HepG2 (cell line): ENCODE measurements at regions not wholly inside any gene's neighbourhood (a gene's known extent, or its start where the extent isn't known, plus 50 kb on each side); places are given as distances from the start of the nearest gene placed in this dataset.
A peak's percentile ranks its signal among the peaks of the same experiment; 100 is the strongest.

Source experiments
- ATAC-seq: fragments of 200-7000 bp; cut with Tn5 transposase; 3 replicates; pipeline ENCODE4 v1.9.1; 2020; ENCODE audit warnings: mild to moderate bottlenecking, moderate library complexity
- BruUV-seq: library from RNA; stranded (reverse); fragments of 400-500 nt; replicated peaks from 2 replicates; lab custom pipeline; 2021; lab: Mats Ljungman, UMichigan
- CTCF ChIA-PET: fragments of 300-600 bp; formaldehyde crosslinking; extraction: SDS; loops from one replicate; lab custom pipeline; 2021; ENCODE audit warnings: low total read pairs, inconsistent platforms, low intra/inter-chr PET ratio; lab: Yijun Ruan, JAX
- POLR2A ChIA-PET: fragments of 350-600 bp; sonication (Branson Sonifier 250); formaldehyde crosslinking; loops from one replicate; lab custom pipeline; 2020; ENCODE audit warnings: antibody characterized with exemption, inconsistent platforms; lab: Yijun Ruan, JAX
- DNase-seq: peaks from one replicate; pipeline ENCODE4 v3.0.0-alpha.2; 2015; ENCODE audit warnings: low spot score
- FAIRE-seq: peaks from 3 replicates; lab custom pipeline; 2011; peaks lifted over from hg19 to GRCh38; lab: Jason Lieb, UNC
- H2AFZ ChIP-seq: one replicate; pipeline ENCODE4 v1.6.1; 2011; ENCODE audit warnings: low read length, inconsistent platforms
- H3K27ac ChIP-seq: fragments of 300-600 bp; 3 replicates; pipeline ENCODE4 v1.8.0; 2011; ENCODE audit warnings: mixed run types, mild to moderate bottlenecking, mixed read lengths, low read length, inconsistent platforms; ENCODE audit not compliant: insufficient read depth; ENCODE audit errors: extremely low read length
- H3K27me3 ChIP-seq, 2 experiments: fragments of 200-600 bp in 1 of 2; 2 replicates in 1 of 2; 3 replicates in 1 of 2; pipeline versions ENCODE4 v1.6.0 to v1.8.0; 2011; ENCODE audit warnings: low read length in 2 of 2, mild to moderate bottlenecking in 2 of 2, moderate library complexity in 2 of 2, inconsistent platforms in 1 of 2; ENCODE audit not compliant: insufficient read depth in 2 of 2, control insufficient read depth in 1 of 2
- H3K36me3 ChIP-seq, 2 experiments: fragments of 200-600 bp in 1 of 2; replicated peaks in 1 of 2; 2 replicates in 1 of 2; 3 replicates in 1 of 2; pipeline versions ENCODE4 v1.5.1 to v1.8.0; 2011; ENCODE audit warnings: low read length in 2 of 2, inconsistent platforms in 1 of 2; ENCODE audit not compliant: insufficient read depth in 2 of 2, control insufficient read depth in 1 of 2
- H3K4me1 ChIP-seq: 2 replicates; pipeline ENCODE4 v1.5.1; 2012; ENCODE audit warnings: low read length, inconsistent platforms; ENCODE audit not compliant: insufficient read depth
- H3K4me2 ChIP-seq: 2 replicates; pipeline ENCODE4 v1.6.0; 2011; ENCODE audit warnings: low read depth, low read length, inconsistent platforms
- H3K4me3 ChIP-seq, 3 experiments: fragments of 200-600 bp in 1 of 3; sonication (generic), shearing (Covaris generic) in 1 of 3; replicated peaks in 1 of 3; 2 replicates each; pipeline ENCODE4 v1.5.1; 2011 to 2016; ENCODE audit warnings: low read length in 3 of 3, inconsistent platforms in 2 of 3, low read depth in 2 of 3, mild to moderate bottlenecking in 2 of 3, control low read depth in 1 of 3, mixed read lengths in 1 of 3; ENCODE audit not compliant: insufficient read depth in 1 of 3
- H3K79me2 ChIP-seq: one replicate; pipeline ENCODE4 v1.6.1; 2011; ENCODE audit warnings: low read length, inconsistent platforms; ENCODE audit not compliant: insufficient read depth
- H3K9ac ChIP-seq: 2 replicates; pipeline ENCODE4 v1.6.0; 2011; ENCODE audit warnings: mild to moderate bottlenecking, low read depth, low read length, inconsistent platforms; ENCODE audit not compliant: insufficient read depth
- H3K9me3 ChIP-seq: 2 replicates; pipeline ENCODE4 v1.5.1; 2012; ENCODE audit warnings: mild to moderate bottlenecking, low read length
- H4K20me1 ChIP-seq: 2 replicates; pipeline ENCODE4 v1.6.0; 2011; ENCODE audit warnings: inconsistent platforms, mild to moderate bottlenecking, low read length, moderate library complexity; ENCODE audit not compliant: insufficient read depth
- DMAP1 ChIP-seq: IDR thresholded peaks from 2 replicates; pipeline ENCODE4 v1.6.1; 2016
- FOXA3 ChIP-seq: IDR thresholded peaks from 2 replicates; pipeline ENCODE4 v1.6.1; 2016; ENCODE audit warnings: missing genetic modification reagents, missing compliant biosample characterization
- GATAD1 ChIP-seq: IDR thresholded peaks from 2 replicates; pipeline ENCODE4 v1.6.1; 2016; ENCODE audit warnings: missing genetic modification reagents, missing compliant biosample characterization
- GMEB2 ChIP-seq: IDR thresholded peaks from 2 replicates; pipeline ENCODE4 v1.6.1; 2016; ENCODE audit warnings: missing biosample characterization, missing genetic modification reagents, low read depth
- HMGA1 ChIP-seq: sonication (generic); formaldehyde crosslinking; conservative IDR thresholded peaks from 2 replicates; pipeline ENCODE4 v1.4.0; 2020; ENCODE audit warnings: missing genetic modification reagents
- MYC ChIP-seq: sonication (generic); formaldehyde crosslinking; IDR thresholded peaks from 2 replicates; pipeline ENCODE4 v1.9.0; 2021; ENCODE audit warnings: missing genetic modification reagents, borderline replicate concordance
- NR2C2 ChIP-seq: sonication (generic); formaldehyde crosslinking; IDR thresholded peaks from 2 replicates; pipeline ENCODE4 v1.4.0; 2020; ENCODE audit warnings: missing genetic modification reagents, mild to moderate bottlenecking, moderate library complexity, borderline replicate concordance
- NR3C1 ChIP-seq: sonication (generic); formaldehyde crosslinking; IDR thresholded peaks from 2 replicates; pipeline ENCODE4 v1.4.0; 2020; ENCODE audit warnings: missing genetic modification reagents
- SMAD1 ChIP-seq: sonication (generic); formaldehyde crosslinking; IDR thresholded peaks from 2 replicates; pipeline ENCODE4 v1.4.0; 2020; ENCODE audit warnings: missing genetic modification reagents, low read depth, mild to moderate bottlenecking, borderline replicate concordance
- SRY ChIP-seq: sonication (generic); formaldehyde crosslinking; IDR thresholded peaks from 2 replicates; pipeline ENCODE4 v1.8.0; 2022; ENCODE audit warnings: mild to moderate bottlenecking, missing genetic modification reagents
- STAT5B ChIP-seq: sonication (generic); formaldehyde crosslinking; IDR thresholded peaks from 2 replicates; pipeline ENCODE4 v1.4.0; 2020; ENCODE audit warnings: missing genetic modification reagents
- TAF15 ChIP-seq: fragments of 200-400 bp; formaldehyde crosslinking; IDR thresholded peaks from one replicate; pipeline ENCODE4 v1.6.1; 2018; ENCODE audit warnings: mild to moderate bottlenecking, low read depth, low read length; ENCODE audit not compliant: poor library complexity, severe bottlenecking
- THAP9 ChIP-seq: sonication (generic); formaldehyde crosslinking; IDR thresholded peaks from 2 replicates; pipeline ENCODE4; 2020; ENCODE audit warnings: missing genetic modification reagents, mild to moderate bottlenecking, borderline replicate concordance
- TRIM24 ChIP-seq: sonication (generic); formaldehyde crosslinking; IDR thresholded peaks from 2 replicates; pipeline ENCODE4 v1.8.0; 2022; ENCODE audit warnings: mild to moderate bottlenecking, missing genetic modification reagents
- TSC22D2 ChIP-seq: sonication (generic); formaldehyde crosslinking; IDR thresholded peaks from 2 replicates; pipeline ENCODE4 v1.5.1; 2020; ENCODE audit warnings: missing genetic modification reagents, mild to moderate bottlenecking, borderline replicate concordance
- ZNF558 ChIP-seq: sonication (generic); formaldehyde crosslinking; IDR thresholded peaks from 2 replicates; pipeline ENCODE4 v1.9.0; 2022; ENCODE audit warnings: mild to moderate bottlenecking, missing genetic modification reagents, borderline replicate concordance
- ZNF776 ChIP-seq: sonication (generic); formaldehyde crosslinking; IDR thresholded peaks from 2 replicates; pipeline ENCODE4 v1.4.0; 2020; ENCODE audit warnings: mild to moderate bottlenecking, missing genetic modification reagents
- WGBS: methylation state at CpG from one replicate; pipeline ENCODE4 v1.1.6; 2017; ENCODE audit warnings: low lambda C conversion rate; 5-methylcytosine and 5-hydroxymethylcytosine counted together
- in situ Hi-C: cut with HindIII; loops from 2 replicates; pipeline ENCODE4 v1.10.0; 2017; ENCODE audit warnings: low pct_unique_long_range_greater_than_20kb; ENCODE audit not compliant: extremely low pct_ligation_motif_present
- intact Hi-C: fragments of 100-400 bp; cut with micrococcal nuclease; formaldehyde crosslinking; loops from one replicate; pipeline ENCODE4 v1.10.0; 2022; ENCODE audit not compliant: unreplicated experiment

GRCh38 chr14:76293221-76293620 is 82.7 kb upstream of the ESRRB start:
- Histone ChIP-seq H3K4me2 (no peak overlapping the region), H3K9ac (no peak overlapping the region), H3K36me3 (no peaks in the 10 kb centered on the region), H4K20me1 (no peaks in the 10 kb centered on the region), H3K27me3 (no peaks in the 10 kb centered on the region), H3K27ac (no peak overlapping the region), H3K9me3 (no peaks in the 10 kb centered on the region), H3K4me1 (peaks cover 22% of the 10 kb centered on the region), H2AFZ (no peak overlapping the region), H3K79me2 (no peaks in the 10 kb centered on the region), H3K4me3 (no peak overlapping the region)
- DNase-seq (no peak), FAIRE-seq (no peak), ATAC-seq (no peak)
- in situ Hi-C loops = no loop called here
- no TSS peak for BruUV-seq
- 82% methylated on average over 3 of the region's 3 CpGs for WGBS
- no peak for TF ChIP-seq GATAD1 (CRISPR knock-in tag)
- TF ChIP-seq MYC = no peak
- TF ChIP-seq GMEB2 (CRISPR knock-in tag) = no peak
- no peak for TF ChIP-seq TRIM24 (CRISPR knock-in tag)
- TF ChIP-seq ZNF776 = no peak
- TF ChIP-seq TSC22D2 (CRISPR knock-in tag) = no peak
- ChIA-PET CTCF (no interaction called here), POLR2A (interaction anchor here (1.0 kb wide), 1 partner anchor 311 kb away, joined by 3 read pairs; the partner anchor contains the start of gene TGFB3)
- intact Hi-C loops = no loop called here

- peak overlapping the region; percentile 51 for H3K9ac ChIP-seq
- H3K27me3 ChIP-seq = no peaks in the 10 kb centered on the region
- no peaks in the 10 kb centered on the region for H4K20me1 ChIP-seq
- POLR2A ChIA-PET = no interaction called here
- H3K36me3 ChIP-seq = no peaks in the 10 kb centered on the region
- intact Hi-C loops (no loop called here), in situ Hi-C loops (no loop called here)
- ATAC-seq (peak; percentile 99), FAIRE-seq (peak; percentile 95), DNase-seq (peak; percentile 73)
- H3K9me3 ChIP-seq = no peaks in the 10 kb centered on the region
- WGBS = 0% methylated on average over 3 of the region's 3 CpGs
- H2AFZ ChIP-seq = no peak overlapping the region
- H3K4me3 ChIP-seq = peak overlapping the region in 1 of 3 experiments; percentile 31; a peak in 1 of 6 replicates
- H3K4me1 ChIP-seq = peaks cover 22% of the 10 kb centered on the region
- H3K27ac ChIP-seq = peak overlapping the region; percentile 60
- CTCF ChIA-PET = no interaction called here
- no TSS peak for BruUV-seq
- H3K4me2 ChIP-seq = peak overlapping the region; percentile 50
- H3K79me2 ChIP-seq = no peaks in the 10 kb centered on the region
- no peak for TF ChIP-seq NR3C1
- no peak for TF ChIP-seq SMAD1 (CRISPR knock-in tag)
- no peak for TF ChIP-seq STAT5B (CRISPR knock-in tag)
- TF ChIP-seq ZNF558 (CRISPR knock-in tag) = no peak
- TF ChIP-seq SRY (CRISPR knock-in tag) = no peak
- no peak for TF ChIP-seq HMGA1 (CRISPR knock-in tag)
- TF ChIP-seq TAF15 = no peak
- no peak for TF ChIP-seq DMAP1
- no peak for TF ChIP-seq FOXA3 (CRISPR knock-in tag)
- no peak for TF ChIP-seq NR2C2 (CRISPR knock-in tag)
- TF ChIP-seq THAP9 = peak; percentile 89
Measured at GRCh38 chr14:76293923-76294322, 82.0 kb upstream of the ESRRB start.
